Epithelial cell of proximal tubule (primary cell): ENCODE measurements at regions not wholly inside any gene's neighbourhood (a gene's known extent, or its start where the extent isn't known, plus 50 kb on each side); places are given as distances from the start of the nearest gene placed in this dataset.

Experiments used
- DNase-seq: peaks from one replicate; pipeline ENCODE4 v3.0.0-alpha.2; 2011; ENCODE audit warnings: low read depth
- H3K4me3 ChIP-seq: 2 replicates; pipeline ENCODE4 v1.5.1; 2011; ENCODE audit warnings: low read depth, mild to moderate bottlenecking, low read length
- TF ChIP-seq, protein P1 (sequence below): conservative IDR thresholded peaks from 2 replicates; pipeline ENCODE4 v1.5.1; 2012; ENCODE audit warnings: low read depth, mild to moderate bottlenecking, low read length

DNA sequence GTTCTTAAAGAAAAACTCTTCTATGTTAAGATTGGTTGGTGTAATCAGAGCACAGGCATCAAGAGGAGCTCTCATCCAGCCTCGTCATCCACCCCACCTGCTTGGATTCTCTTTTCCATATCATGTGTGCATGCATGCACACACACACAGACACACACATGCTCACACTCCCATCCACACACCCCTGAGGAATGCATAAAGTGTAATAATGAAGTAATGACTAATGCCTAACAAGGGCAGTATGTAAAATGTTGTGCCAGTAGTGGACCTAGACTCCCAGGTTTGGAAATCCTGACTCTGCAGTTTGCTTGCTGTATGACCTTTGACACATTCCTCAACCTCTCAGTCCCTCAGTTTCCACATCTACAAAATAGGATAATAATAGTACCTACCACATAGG, 280.0 kb upstream of the ANKRD55 start:
- no peak overlapping the region for H3K4me3 ChIP-seq
- TF ChIP-seq, protein P1, sequence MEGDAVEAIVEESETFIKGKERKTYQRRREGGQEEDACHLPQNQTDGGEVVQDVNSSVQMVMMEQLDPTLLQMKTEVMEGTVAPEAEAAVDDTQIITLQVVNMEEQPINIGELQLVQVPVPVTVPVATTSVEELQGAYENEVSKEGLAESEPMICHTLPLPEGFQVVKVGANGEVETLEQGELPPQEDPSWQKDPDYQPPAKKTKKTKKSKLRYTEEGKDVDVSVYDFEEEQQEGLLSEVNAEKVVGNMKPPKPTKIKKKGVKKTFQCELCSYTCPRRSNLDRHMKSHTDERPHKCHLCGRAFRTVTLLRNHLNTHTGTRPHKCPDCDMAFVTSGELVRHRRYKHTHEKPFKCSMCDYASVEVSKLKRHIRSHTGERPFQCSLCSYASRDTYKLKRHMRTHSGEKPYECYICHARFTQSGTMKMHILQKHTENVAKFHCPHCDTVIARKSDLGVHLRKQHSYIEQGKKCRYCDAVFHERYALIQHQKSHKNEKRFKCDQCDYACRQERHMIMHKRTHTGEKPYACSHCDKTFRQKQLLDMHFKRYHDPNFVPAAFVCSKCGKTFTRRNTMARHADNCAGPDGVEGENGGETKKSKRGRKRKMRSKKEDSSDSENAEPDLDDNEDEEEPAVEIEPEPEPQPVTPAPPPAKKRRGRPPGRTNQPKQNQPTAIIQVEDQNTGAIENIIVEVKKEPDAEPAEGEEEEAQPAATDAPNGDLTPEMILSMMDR = no peak
- DNase-seq = no peak

- no peak overlapping the region for H3K4me3 ChIP-seq
- no peak for DNase-seq
- TF ChIP-seq, protein P1 = no peak
Measured at GRCh38 chr5:56512313-56512996, 279.3 kb upstream of the ANKRD55 start.

DNA sequence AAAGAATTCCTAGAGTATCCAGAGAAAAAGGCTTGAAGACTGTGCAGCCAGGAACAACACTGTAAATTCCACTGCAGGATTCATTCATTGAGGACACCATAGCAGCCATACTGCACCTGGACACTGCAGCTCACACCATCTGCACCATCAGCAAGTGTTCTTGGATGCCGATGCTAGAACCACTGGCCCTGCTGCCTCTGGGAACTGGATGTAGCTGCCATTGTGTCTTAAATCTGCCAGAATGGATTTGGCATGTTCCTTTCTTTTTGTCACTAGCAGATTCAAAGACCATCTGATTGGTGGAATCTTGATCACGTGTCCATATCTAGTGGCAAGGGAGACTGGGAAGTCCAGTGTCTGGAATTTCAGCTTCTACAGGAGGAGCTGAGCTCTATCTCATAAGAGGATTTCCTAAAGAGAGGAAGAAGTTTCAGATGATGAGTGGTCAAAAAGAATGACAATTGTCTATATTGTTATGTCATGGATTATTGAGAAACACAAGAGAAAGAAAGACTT, 278.3 kb upstream of the ANKRD55 start:
- no peak overlapping the region for H3K4me3 ChIP-seq
- DNase-seq = no peak
- TF ChIP-seq, protein P1 = no peak

- no peak for DNase-seq
- TF ChIP-seq, protein P1 = no peak
- H3K4me3 ChIP-seq = no peak overlapping the region
Measured at GRCh38 chr5:56508249-56508648, 275.1 kb upstream of the ANKRD55 start.

- H3K4me3 ChIP-seq = no peak overlapping the region
- DNase-seq = no peak
- TF ChIP-seq, protein P1 = no peak
Measured at GRCh38 chr5:56507351-56507930, 274.3 kb upstream of the ANKRD55 start.

GRCh38 chr5:56506211-56506965, 273.3 kb upstream of the ANKRD55 start:
- peak; percentile 81 for DNase-seq
- H3K4me3 ChIP-seq = no peak overlapping the region
- TF ChIP-seq, protein P1 = no peak
